ENCODE measurements at regions not wholly inside any gene's neighbourhood (a gene's known extent, or its start where the extent isn't known, plus 50 kb on each side); places are given as distances from the start of the nearest gene placed in this dataset.
"Not testable (repeated sequence)": the region's sequence is repeated elsewhere in the genome, so short reads cannot be mapped to it uniquely, and the experiment has no call there.

GRCh38 chr3:150300852-150301517 lies 107.1 kb upstream of the TSC22D2 start:
- DNase-seq (ENCODE audit: low spot score): no peak

DNA sequence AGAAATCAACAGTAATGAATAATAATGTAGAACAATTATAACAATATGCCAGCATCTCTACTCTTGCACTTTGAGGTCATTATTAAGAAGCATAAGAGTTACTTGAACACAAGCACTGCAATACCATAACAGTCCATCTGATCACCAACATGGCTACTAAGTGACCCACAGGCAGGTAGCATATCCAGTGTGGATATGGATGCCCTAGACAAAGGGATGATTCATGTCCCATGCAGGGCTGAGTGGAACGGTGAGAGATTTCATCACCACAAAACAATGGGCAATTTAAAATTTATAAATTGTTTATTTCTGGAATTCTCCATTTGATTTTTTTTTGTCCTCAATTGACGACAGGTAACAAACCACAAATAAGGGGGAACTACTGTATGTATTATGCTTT lies 107.7 kb upstream of the TSC22D2 start:
- no peak for DNase-seq (ENCODE audit: low spot score)

DNA sequence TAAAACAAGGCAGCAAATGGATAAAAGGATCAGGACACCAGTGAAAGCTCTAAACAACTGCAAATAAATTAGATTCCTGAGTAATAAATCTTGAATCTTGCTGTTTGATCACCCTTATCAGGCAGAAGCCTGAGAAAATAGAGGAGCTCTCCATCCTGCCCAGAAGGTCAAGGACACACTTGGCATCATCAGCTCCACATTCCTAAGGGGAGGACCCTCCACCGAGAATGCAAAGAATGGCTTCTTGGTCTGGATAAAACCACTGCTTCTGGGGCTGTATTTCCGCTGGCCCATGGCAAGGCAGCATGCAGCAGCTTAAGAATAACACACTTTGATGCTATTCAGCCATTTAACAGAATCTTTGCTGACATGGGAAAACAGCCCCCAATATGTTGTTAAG lies 108.9 kb upstream of the TSC22D2 start:
- no peak for DNase-seq (ENCODE audit: low spot score)

GRCh38 chr3:150296966-150297365 lies 111.1 kb upstream of the TSC22D2 start:
- no peak for DNase-seq (ENCODE audit: low spot score)

DNA sequence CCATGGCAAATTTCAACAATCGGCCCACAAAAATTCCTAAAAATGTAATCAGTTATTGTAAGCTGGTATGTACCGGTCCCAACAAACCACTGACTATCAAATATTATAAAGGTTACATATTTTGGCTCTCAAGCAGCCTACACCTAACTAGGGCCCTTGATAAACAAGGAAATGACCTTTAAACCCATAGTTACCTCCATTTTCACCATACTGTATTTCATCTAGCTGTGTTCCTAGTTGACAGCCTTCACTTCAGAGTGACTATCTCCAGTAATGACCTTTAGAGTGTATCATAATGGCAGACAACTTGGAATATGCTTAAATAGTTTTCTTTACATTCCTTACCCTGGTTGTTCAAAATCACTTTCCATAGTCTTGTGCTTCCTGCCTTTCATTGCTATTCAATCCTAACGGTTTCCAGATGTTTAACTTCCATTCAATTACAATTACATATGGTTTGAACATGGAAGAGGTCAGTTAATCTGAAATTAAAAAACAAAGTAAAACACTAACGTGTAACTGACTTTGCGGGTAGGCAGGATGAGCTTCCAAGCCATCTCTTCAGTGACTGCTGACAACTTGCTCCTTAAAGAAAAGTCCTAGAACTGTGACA lies 111.9 kb upstream of the TSC22D2 start:
- DNase-seq (ENCODE audit: low spot score): no peak

GRCh38 chr3:150293401-150294001 lies 114.6 kb upstream of the TSC22D2 start:
- DNase-seq (ENCODE audit: low spot score): no peak

DNA sequence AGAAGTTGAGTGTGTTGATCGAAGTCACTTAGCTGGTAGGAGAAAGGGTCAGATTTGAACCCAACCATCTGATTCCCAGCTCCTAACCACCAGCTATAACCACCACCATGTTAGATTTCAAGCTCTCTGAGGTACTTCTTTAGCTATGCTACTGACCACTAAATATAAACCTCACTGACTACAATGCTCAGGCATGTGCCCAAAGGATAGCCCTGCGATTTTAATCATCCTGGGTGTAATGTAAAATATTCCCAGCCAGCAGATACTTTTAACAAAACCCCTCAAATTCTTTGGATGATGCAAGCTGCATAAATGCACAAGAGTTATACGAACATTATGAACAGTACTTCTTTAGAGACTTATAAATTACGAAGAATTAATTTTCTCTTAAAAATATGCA lies 115.2 kb upstream of the TSC22D2 start:
- DNase-seq (ENCODE audit: low spot score): no peak

DNA sequence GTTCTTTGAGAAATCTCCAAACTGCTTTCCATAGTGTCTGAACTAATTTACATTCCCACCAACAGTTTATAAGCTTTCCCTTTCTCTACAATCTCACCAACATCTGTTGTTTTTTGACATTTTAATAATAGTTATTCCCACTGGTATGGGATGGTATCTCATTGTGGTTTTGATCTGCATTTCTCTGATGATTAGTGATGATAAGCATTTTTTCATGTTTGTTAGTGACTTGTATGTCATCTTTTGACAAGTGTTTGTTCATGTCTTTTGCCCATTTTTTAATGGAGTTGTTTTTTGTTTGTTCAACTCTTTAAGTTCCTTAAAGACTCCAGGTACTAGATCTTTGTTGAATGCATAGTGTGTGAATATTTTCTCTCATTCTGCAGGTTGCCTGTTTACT lies 116.6 kb upstream of the TSC22D2 start:
- DNase-seq (ENCODE audit: low spot score): no peak

DNA sequence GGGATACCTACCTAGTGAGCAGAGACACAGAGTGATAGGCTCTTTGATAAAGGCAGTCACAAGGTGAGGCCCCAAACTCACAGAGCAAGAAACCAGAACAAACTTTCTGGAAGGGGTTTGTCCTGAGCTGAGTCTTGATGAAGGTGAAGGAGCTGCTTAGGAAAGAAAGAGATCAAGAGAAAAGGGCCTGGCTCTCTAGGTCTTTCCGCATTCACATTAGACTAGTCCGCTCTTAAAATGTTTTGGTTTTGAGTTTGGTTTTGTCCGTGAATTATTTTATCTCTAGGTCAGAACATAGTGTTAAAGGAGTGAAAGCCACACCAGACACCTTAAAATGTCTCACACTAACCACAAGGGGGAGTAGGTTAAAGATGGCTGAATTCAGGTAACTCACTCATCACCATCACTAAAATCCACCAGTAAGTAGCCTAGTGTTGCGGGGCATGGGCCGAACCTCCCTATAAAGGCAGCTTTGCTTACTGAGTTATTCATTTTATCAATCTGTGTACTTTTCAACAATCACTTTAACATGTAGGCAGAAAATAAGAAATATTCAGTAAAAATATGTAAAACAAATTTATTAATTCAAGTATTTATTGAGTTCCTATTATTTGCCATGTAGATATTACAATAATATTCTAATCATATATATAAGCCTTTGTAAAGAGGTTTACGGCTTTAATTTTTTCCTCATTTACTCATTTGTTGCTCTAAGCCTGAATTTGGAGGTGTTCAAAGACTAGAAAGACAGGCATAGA lies 121.5 kb upstream of the TSC22D2 start:
- DNase-seq (ENCODE audit: low spot score): peak; percentile 56

DNA sequence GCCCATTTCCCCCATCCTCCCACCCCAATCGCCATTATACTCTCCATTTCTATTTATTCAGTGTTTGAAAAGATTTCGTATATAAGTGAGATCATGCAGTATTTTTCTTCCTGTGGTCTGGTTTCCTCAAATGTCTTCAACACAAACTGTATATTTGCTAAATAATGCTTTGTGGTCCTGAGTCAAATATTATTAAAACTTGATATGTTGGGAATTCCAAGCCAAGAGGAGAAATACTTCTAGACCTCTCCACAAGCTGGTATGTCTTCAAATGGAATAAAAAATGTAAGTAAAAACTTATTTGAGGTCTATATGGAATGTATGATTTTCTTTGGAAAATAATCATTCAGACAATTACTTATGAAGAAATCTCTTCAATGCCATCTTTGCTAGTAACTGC lies 122.5 kb upstream of the TSC22D2 start:
- no peak for DNase-seq (ENCODE audit: low spot score)

GRCh38 chr3:150278843-150279381 lies 129.2 kb upstream of the TSC22D2 start:
- no peak for DNase-seq (ENCODE audit: low spot score)

- DNase-seq (ENCODE audit: low spot score): no peak
Measured at GRCh38 chr3:150278195-150278594, 129.9 kb upstream of the TSC22D2 start.

DNA sequence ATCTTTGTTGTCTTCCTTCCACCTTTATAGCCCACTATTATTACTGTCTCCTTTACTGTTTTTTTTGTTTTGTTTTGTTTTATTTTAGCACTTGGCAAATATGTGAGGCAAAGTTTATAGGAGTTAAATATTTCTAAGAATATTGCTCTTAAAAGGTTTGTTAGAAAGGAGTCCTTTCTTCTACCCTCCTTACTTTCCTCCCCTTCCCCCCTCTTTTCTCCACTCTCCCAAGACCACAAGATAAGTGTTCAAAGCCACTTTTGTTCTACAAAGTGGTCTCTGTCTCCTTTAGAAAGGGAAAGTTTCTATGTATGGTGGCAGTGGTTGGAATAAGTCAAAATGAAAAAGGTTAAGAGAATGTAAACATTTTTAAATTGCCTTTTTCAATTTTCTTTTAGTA lies 130.7 kb upstream of the TSC22D2 start:
- DNase-seq (ENCODE audit: low spot score): no peak

DNA sequence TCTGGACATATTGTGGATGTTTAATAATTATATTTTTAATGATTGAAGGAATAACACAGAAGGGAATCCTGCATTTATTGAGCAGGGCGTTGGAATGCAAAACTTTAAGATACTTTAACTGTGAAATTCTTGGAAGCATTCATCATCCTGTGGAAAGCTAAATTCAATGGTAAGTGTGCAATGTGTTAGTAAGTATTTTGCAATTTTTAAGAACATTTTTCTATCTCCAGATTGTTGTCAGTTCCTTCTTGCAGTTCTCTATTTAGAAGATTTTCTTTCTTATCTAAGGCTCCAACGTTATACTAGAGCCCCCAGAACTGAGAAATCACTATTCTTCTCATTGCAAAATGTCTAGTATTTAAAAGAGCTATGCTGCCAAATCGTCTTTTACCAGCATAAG lies 132.2 kb upstream of the TSC22D2 start:
- DNase-seq (ENCODE audit: low spot score): no peak

DNA sequence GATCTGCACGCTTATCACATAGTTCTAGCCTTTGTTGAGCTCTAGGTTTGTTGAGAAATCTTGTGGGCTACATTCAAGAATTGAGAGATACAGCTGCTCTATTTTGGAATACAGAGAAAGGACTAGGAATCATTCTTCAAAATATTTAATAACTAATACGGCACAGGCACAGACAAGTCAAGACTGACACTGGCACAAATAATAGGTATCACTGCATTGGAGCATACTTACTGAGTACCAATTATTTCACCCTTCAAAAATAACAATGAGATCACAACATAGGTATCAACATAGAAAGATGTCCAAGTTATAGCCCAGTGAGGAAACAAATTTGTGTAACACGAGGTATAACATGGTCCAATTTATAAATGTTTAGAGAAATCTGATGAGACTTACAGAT lies 133.7 kb upstream of the TSC22D2 start:
- no peak for DNase-seq (ENCODE audit: low spot score)

DNA sequence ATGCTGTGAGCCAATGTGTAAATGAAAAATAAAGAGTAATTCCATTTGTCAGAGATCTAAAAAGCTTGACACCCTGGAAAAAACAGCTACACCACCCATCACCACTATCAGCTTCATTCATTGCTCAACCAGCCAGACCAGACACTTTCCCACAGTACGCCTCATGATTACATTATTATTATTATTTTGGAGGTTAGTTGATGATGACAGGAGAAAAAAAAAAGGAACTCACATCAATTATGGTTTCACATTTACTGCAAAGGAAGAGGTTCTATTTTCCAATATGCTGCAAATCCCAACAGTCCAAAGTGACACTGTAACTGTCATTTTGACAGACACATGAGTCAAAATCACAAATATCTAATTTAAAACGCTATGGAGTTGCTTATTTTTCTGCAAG lies 134.7 kb upstream of the TSC22D2 start:
- DNase-seq (ENCODE audit: low spot score): no peak

- no peak for DNase-seq (ENCODE audit: low spot score)
Measured at GRCh38 chr3:150271591-150271960, 136.5 kb upstream of the TSC22D2 start.

DNA sequence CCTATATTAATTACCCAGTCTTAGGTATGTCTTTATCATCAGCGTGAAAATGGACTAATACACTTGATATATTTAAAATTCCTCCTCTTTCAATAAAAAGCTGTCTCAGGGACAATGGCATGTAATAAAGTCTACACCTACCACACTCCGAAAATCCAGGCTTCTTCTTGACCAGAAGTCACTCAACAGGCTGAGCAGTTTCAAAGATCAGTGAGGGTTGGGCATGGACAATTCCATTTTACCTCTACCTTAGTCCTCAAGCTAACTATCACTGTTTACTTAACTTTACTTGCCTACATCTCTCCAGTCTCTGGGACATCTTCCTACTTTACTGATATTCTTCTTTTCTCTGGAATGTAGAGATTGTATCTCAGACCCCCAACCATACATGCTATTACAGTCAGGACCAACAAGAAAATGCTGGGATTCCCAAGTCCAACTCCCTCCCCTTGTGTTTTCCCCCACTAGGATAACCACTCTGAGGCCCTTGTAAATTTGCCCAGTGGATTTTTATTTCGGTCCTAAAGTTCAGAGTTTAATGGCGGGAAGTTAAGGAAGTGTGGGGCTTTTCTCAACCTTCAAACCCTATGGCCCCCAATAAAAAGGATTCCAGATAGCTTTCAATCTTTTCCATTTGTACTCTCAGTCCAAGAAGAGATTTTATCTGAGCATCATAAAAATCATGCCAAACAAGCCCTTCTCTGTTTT lies 137.1 kb upstream of the TSC22D2 start:
- no peak for DNase-seq (ENCODE audit: low spot score)

DNA sequence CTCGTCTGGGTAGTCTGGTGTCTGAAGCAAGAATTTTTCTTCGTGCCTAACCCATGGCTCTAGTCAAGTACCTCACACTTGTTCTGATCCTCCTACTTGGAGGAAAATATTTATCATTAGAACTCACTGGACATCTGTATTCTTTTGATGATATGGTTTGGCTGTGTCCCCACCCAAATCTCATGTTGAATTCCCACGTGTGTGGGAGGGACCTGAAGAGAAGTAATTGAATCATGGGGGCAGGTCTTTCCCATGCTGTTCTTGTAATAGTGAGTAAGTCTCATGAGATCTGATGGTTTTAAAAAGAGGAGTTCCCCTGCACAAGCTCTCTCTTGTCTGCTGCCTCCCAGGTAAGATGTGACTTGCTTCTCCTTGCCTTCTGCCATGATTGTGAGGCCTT lies 137.7 kb upstream of the TSC22D2 start:
- not testable (repeated sequence) for DNase-seq (ENCODE audit: low spot score)

DNA sequence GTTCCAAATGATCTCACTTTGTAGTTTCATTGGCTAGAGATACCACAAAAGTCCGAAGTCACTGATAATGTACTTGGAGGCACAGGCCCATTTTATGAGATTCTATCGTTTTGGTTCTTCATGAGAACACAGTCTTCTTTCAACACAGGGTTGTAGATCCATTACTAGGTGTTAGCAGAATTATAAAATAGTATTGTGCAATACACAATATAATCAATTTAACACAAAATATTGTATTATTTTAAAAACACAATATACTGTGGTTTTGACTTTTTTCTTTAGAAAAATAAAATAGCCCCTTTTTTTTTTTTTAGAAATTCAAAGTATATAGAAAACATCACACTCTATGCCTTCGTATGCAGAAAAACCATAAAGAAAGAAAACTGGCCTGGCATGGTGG lies 138.6 kb upstream of the TSC22D2 start:
- no peak for DNase-seq (ENCODE audit: low spot score)

GRCh38 chr3:150268426-150269391 lies 139.4 kb upstream of the TSC22D2 start:
- DNase-seq (ENCODE audit: low spot score): no peak

Measured in CD4-positive, alpha-beta T cell treated with Interleukin-15 for 4 hours (primary cell).